GM19395 (cell line): ENCODE measurements at regions not wholly inside any gene's neighbourhood (a gene's known extent, or its start where the extent isn't known, plus 50 kb on each side); places are given as distances from the start of the nearest gene placed in this dataset.

Experiments
- ATAC-seq: cut with Tn5 transposase; IDR thresholded peaks from one replicate; pipeline ENCODE4 v1.9.1; 2021; ENCODE audit warnings: mild to moderate bottlenecking, moderate library complexity; ENCODE audit not compliant: unreplicated experiment

DNA sequence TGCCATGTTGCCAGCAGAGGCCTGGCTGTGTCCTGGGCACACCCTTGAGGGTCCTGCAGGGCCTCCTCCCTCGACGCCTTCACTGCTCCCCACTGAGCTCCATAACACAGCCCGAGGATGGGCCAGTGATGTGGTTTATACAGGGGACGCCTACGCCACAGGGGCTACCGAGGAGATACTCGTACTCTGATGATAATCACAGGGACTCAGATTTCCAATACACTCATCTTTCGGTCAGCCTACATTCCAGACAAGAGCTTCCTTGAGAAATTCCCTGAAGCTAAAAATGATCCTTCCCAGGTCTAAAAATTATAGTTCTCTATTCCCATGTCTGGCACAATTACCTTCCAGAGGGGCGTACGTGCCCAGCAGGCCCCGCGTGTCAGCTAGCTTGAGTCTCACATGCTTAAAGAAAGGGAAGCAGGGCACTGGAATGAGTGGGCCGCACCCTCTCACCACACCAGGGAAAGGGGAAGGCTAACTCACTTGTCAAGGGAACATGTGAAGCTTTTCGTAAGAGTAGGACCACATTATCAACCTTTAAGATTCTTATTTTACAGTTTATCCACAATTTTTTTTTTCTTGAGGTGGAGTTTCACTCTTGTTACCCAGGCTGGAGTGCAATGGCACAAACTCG, 159.5 kb upstream of the NDUFV2 start:
- no peak for ATAC-seq

DNA sequence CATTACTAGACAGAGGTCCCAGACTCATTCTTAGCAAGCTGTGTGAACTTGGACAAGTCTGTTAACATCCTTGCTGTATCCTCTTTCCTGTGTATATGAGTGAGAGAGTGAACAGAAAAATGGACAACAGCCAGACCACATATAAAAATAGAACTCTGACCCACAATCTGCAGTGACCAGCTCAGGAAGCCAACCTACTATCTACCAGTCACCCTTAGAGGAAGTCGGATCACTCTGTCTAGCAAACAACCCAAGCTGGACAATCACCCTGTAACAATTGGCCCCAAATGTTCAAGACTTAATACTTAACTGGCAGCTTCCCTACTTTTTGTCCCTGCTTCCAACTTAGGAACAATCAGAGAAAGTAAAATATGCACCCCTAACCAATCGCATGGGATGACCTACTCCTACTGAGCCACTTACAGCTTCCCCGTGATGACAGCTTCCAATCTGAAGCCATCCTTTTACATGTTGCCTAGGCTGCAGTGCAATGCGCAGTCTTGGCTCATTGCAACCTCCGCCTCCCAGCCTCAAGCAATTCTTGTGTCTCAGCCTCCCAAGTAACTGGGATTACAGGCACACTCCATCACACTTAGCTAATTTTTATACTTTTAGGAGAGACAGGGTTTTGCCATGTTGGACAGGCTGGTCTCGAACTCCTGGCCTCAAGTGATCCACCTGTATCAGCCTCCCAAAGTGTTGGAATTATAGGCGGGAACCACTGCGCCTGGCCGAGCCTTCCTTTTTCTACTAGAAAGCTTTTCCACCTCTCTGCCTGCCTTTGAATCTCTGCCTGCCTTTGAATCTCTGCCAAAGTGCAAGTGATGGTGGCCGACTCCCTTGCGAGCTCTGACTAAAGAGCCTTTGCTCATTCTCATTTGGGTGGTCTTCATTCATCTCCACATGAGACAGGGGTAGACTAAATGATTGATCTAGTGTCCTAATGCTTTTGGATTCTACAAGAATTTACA, 158.3 kb upstream of the NDUFV2 start:
- no peak for ATAC-seq

DNA sequence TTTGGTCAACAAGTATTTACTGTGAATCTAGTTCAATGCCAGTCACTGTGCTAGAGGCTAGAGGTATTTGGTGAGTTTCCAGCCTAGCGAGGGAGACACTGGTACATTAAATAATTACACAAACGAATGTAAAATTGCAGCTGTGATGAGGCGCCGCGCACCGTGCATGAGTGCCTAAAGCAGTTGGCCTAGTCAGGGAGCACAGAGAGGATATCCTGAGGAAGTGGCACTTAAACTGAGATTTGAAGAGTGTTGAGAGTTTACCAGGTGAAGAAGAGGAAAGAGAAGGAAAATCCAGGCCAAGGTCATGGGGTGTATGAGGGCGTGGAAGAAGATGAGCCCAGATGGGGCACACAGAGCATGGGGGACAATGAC, 157.6 kb upstream of the NDUFV2 start:
- no peak for ATAC-seq

DNA sequence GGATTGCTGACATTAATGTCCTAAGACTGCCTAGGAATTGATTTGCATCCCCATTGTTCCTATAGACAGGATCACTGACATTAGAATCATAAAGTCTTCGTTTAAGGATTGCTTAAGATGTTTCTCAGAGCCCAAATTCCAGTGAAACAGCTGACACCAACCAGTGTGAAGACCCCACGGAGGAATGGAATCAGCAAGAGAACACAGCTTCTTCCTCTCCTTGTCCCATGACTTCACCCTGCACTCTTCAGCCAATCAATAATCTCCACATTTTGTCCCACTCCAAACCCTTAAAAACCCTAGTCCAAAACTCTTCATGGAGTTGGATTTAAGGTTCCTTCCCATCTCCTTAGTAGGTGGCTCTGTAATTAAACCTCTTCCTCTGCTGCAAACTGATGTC, 157.0 kb upstream of the NDUFV2 start:
- no peak for ATAC-seq

DNA sequence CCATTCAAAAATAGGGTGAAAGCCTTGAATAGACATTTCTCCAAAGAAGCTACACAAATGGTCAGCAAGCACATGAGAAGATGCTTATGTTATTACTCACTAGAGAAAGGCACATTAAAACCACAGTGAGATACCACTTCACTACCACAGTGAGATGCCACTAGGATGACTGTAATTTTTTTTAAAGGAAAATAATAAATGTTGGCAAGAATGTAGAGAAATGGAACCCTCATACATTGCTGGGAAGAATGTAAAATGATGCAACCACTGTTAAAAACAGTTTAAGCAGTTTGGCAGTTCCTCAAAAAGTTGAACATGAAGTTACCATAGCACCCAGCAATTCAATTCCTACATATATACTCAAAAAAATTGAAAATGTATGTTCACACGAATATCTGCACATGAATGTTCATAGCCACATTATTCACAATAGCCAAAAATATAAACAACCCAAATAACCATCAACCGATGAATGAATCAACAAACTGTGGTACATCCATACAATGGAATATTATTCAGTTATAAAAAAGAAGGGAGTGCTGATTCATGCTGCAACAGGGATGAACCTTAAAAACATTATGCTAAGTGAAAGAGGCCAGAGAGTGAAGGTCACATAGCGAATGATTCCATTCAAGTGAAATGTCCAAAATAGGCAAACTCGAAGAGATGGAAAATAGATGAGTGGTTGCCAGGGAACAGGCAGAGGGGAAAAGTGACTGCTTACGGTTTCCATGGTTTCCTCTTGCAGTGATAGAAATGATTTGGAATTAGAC, 156.2 kb upstream of the NDUFV2 start:
- no peak for ATAC-seq

DNA sequence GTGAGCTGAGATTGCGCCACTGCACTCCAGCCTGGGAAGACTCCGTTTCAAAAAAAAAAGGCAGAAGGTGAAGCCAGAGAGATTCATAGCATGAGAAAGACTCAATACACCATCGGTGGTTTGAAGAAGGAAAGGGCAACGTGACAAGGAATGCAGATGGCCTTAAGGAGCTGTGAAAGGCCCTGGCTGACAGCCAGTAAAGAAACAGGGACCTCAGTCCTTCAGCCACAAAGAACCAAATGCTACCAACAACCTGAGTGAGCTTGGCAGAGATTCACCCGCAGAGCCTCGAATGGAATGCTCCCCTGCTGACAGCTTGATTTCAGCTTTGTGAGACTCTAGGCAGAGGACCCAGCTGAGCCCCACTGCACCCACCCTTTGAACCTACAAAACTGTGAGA, 154.9 kb upstream of the NDUFV2 start:
- ATAC-seq = no peak

DNA sequence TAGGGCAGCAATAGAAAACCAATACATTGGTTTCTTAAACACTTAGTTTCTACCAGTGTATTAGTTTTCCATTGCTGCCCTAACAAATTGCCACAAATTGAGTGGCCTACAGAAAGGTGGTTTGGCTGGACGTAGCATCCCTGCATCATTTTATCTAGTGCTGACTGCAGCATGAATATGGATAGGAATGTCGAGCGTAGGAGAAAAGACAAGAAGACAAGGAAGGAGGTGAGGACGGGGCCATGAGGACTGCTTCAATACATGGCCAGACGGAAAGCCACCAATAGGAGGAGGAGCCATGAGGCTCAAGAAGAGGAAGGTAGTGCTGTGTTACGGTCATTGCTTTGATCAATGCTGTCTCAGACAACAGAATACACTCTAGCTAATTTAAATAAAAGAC, 154.5 kb upstream of the NDUFV2 start:
- ATAC-seq = no peak

DNA sequence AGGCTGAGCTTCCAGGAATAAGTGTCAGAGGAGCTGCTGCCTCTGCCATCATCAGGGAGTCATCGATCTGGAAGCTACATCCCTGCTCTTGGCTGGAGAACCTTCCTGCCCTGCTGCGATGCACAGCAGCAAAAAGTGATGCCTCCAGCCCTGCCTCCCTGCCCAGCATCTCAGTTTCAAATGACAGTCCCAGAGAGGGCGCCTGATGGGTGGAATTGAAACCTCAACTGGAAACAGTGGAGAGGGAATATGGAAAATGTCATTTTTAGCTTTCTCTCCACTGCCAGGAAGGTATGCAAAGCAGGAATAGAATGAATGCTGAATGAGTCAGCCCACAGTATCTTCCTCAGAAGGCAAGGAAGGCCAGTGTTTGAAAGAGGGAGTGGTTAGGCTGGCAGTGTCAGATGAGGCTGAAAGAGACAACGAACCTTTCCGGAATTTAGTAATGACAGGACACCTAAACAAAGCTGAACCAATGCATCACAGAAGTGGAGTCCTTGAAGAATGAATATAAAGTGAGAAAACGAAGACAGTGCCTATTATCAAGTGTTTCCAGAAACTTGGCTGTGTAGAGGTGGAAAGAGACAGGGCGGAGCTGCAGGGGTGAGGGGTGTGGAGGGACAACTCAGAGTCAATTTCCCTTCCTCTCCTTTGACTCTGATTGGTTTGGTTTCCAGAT, 153.9 kb upstream of the NDUFV2 start:
- ATAC-seq = no peak

DNA sequence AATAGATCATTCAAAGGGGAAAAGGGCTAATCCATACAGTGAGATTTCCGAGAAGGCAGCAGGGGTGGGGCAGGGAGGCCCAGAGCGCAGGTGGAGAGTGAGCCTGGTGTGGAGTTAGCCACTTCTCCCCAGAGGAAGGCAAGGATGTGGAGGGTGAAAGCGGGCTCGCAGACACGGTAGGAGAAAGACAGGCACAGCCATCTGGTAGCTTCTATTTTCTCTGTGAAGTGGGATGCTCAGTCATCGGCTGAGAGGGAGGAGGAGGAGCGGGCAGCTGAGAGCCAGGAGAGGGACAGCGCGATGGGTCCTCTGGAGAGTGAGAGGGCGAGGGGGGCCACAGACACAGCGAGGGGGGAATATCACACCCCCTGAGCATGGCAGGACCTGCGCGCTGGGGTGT, 153.3 kb upstream of the NDUFV2 start:
- ATAC-seq = no peak

DNA sequence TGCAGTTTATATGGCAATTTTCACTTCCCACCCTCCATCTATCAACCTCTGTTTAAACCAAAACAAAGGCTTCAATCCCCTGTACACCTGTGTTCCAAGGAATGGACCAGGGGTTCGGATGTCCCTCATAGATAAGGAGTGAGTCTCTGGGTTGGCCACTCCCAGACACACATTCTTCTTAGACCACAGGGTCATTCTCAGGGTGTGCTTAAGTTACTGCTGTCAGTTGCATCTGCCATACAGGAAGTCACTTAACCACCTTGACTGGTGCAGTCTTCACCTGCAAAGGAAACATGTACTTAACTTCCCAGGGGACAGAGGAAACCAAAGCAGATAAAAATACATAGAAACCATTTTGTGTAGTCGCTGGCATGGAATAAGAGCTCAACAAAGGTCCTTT, 151.0 kb upstream of the NDUFV2 start:
- ATAC-seq = no peak

DNA sequence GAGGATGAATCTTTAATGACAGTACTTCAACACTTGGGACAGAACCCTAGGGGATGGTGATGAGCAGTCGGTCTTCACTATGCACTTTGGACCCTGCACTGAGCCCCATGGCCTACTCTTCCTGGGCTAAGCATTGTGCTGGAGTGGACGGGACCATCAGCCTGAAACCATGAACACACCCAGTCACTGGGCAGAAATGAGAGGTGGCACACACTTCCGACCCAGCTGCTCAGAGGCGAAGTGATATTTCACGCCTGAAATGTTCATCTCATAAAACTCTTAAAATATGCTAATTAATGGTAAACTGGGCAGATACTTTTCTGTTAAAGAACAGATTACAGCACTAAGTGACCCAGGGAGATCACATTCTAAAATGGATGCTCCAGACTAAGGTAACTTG, 150.3 kb upstream of the NDUFV2 start:
- ATAC-seq = no peak

DNA sequence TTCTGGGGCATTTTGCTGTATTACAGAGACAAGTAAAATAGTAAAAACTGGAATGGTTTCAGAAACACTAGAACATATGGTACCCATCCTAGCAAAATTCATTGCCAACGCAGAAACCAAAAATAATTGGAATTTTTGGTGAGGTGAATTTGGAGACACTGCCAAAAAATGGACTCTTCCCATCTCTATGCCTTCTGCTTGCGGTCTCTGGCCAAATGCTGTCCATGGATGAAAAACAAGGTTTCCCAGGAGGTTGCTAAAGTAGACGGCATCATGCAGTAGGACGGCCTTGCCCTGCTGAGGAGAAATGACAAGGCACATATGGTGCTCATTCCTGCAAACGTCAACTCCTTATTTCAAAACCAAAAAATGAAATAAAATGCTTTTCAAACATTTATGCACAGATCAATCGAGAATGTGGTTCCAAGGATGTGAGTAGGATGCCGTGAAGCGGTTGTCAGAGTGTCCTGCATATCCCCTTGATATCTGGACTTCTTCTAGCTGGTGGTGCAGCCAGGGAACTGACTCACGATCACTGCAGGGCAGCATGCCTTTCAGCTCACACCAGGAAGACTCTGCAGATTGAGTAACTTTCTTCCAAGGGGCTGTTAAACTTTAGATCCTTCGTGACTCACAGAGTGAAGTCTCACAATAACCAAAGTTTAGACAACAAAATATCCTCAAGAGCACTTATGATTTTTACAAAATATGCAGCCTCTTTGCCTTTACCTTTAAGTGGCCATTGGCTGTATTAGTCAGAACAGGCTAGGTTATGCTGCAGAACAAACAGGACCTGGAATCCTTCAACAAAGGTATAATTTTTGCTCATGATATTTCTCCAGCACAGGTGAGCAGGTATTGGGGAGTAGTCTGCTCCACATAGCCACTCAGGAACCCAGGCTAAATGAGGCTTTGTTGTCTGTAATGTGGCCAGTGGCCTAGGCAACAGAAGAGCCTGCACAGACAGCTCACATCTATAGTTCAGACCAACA, 149.4 kb upstream of the NDUFV2 start:
- ATAC-seq = no peak

DNA sequence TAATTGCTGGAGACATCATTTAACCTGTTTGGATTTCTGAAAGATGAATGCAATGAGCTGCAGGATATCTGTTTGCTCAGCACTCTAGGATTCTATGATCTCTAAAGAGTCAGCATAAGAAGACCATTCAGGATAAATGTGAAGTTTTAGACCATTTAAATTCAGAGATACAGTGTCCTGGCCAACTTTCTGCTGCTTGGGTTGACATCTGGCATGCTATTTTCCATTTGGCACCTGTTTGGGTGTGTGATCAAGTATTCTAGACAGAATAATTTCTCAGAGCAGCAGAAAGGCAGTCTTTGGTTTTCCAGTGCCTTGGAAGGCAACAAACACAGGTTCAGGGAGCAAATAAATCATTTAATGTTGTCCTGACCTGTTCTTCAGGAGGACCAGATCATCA, 144.8 kb upstream of the NDUFV2 start:
- no peak for ATAC-seq

DNA sequence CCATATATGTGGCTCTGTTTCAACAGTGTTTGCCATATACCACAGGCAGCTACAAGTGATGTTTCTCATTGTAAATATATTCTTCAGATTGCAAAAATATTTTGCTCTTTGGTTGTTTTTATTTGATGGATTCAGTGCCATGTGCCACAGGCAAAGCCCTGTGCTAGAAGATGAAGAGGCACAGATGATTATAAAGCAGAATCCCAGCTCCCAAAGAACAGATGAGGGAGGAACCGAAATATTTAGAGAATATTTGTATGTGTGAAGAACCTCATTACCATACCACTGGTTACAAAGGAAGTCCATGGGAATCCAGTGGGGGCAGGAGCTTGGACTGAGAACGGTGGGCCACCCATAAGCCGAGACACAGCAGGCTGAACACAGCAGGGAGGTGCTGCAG, 143.8 kb upstream of the NDUFV2 start:
- ATAC-seq = no peak

DNA sequence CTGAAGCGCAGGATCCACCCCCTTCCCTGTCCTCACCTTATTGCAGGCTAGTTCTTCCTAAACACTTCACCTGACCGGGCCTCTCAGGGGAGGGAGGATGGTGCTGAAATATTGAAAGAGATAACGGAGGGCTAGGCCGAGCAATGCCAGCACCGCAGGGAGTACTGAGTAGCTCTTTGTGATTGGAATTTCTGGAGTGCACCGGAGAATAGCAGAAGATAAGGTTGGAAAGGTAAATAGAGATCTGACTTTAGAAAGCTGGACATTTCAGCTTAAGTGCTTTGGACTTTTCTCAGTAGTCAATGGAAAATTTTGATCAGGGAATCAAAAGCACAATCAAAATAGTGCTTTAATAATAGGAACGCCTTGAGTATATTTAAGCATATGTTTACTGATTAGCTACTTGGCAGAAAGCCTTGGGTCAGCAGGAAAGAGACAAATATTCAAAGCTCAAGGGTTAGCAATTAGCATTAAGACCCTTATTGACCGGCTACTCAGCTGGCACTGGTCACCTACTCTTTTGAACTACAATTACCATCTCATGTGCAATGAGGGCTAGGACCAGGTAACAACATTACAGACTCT, 142.9 kb upstream of the NDUFV2 start:
- ATAC-seq = no peak

DNA sequence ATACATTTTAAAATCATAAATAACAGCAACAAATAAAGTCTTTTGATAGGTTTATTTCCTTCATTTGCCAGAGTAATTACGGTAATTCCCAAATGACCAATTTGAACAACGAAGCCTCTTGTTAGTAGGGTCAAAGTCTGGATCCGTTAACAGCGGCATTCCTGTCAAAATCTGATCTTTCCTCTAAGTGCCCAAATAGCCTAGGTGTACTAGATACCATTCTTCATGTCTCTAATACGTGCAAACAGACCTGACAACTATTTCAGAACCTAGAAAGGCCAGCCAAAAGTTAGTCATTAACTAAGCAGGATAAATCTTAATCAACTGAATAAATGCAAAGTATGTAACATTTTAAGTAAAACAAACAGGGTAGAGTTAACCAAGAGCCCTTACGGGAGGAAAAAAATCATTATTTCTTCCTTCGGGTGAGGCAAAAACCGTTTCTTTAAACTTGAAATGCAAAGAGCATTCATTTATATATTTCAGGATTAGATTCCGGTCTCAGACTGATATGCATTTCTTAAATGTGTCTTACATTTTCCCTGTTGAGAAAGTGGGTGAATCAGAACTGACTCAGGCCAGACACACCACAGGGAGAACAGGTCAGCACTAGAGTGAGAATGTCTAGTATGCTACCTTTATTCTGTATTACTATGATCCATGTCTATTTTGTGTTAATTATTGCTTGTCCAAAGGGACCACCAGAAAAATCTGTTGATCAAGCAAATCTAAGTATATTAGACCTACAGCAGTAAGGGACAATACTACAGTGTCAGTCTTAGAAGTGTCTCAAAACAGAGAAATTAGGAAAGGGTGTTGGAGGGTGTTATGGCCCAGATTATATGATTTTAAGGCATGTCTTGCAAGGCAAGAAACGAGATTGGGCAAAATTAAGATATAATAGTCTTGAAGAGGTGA, 141.5 kb upstream of the NDUFV2 start:
- ATAC-seq = no peak

DNA sequence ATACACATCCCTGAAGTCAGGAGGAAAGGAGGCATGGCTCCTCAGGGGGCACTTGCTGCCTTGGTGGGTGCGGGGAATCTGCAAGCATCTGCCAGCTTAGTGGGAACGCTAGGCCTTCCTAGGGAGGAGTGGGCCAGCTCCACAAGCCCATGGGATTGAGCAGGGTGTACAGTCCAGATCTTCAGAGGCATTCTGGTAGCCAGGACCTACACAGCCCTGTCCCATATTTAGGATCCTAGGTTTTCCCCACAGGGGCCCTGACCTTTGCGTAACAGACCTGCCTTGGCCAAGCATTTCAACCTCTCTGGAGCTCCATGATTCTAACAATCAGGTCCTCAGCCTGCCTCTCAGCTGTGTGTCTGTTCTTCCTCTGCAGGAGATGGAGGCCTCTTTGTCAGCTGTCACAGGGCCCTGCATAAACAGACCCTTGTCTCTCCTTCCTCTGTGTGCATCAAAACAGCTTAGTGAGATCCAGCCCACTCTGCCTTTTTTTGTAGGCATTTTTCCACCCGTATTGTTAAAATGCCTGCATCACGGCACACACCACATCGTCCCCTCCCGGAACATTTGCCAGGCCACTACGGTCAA, 140.2 kb upstream of the NDUFV2 start:
- ATAC-seq = no peak
